Duodenal mucosa (tissue), 2 donors: ENCODE measurements at regions not wholly inside any gene's neighbourhood (a gene's known extent, or its start where the extent isn't known, plus 50 kb on each side); places are given as distances from the start of the nearest gene placed in this dataset.
"Not testable (repeated sequence)": the region's sequence is repeated elsewhere in the genome, so short reads cannot be mapped to it uniquely, and the experiment has no call there.

Experiments used
- H3K27ac ChIP-seq: one replicate; pipeline ENCODE4 v1.7.0; 2013; ENCODE audit warnings: low read depth, low read length
- H3K27me3 ChIP-seq, 2 donors: one replicate each; pipeline ENCODE4 v1.7.0; 2013; ENCODE audit warnings: low read length in 2 of 2, control low read depth in 1 of 2; ENCODE audit not compliant: insufficient read depth in 2 of 2, control insufficient read depth in 1 of 2
- H3K36me3 ChIP-seq, 2 donors: one replicate each; pipeline ENCODE4 v1.7.0; 2013; ENCODE audit warnings: low read length in 2 of 2, control low read depth in 1 of 2; ENCODE audit not compliant: insufficient read depth in 2 of 2, control insufficient read depth in 1 of 2
- H3K4me1 ChIP-seq, 2 donors: one replicate each; pipeline ENCODE4 v1.7.0; 2013; ENCODE audit warnings: low read length in 2 of 2, control low read depth in 1 of 2; ENCODE audit not compliant: insufficient read depth in 2 of 2, control insufficient read depth in 1 of 2
- H3K4me3 ChIP-seq, 2 donors: one replicate each; pipeline ENCODE4 v1.7.0; 2013; ENCODE audit warnings: low read length in 2 of 2, low read depth in 1 of 2
- H3K9ac ChIP-seq, 2 donors: one replicate each; pipeline ENCODE4 v1.7.0; 2013; ENCODE audit warnings: low read length in 2 of 2, low read depth in 1 of 2
- H3K9me3 ChIP-seq, 2 donors: one replicate each; pipeline ENCODE4 v1.7.0; 2013; ENCODE audit warnings: low read length in 2 of 2, control low read depth in 1 of 2; ENCODE audit not compliant: control insufficient read depth in 1 of 2

DNA sequence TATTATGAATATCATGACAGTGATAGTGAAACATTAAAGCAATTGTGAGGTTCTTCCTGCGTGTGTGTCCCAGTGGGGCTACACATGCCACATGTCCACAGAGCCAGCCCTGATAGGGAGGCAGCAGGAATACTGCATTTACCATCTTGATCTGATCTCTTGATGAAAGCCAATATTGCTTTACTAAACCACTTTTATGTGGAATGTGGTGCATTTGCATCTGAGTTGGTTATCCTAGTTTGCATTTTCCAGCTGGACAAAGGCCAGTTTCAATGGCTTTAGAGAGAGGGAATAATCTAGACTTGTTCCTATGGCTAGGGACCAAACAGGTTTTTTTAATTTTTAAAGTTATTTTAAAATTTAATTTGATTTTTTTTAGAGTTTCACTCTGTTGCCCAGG lies 216.3 kb upstream of the FERMT1 start:
- no peak overlapping the region for H3K27ac ChIP-seq
- H3K4me3 ChIP-seq, result no peak overlapping the region
- H3K4me1 ChIP-seq, result no peaks in the 10 kb centered on the region
- no peaks in the 10 kb centered on the region for H3K36me3 ChIP-seq
- H3K27me3 ChIP-seq, result no peaks in the 10 kb centered on the region
- H3K9ac ChIP-seq, result no peak overlapping the region
- no peaks in the 10 kb centered on the region for H3K9me3 ChIP-seq

DNA sequence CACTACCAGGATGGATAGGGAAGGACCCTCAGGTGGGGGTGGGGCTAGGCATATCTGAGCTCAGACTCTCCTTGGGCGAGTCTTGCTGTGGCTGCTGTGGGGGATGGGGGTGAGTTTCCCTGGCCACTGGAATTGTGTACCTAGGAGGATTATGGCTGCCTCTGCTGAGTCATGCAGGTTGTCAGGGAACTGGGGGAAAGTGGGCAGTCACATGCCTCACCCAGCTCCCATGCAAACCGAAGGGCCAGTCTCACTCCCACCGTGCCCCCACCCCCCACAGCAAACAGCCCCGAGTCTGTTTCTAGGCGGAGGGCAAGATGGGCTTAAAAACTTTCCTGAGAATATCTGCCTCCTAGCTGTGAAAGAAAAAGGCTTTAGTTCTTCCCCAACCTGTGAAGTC lies 210.3 kb upstream of the FERMT1 start:
- Histone ChIP-seq H3K9ac (no peak overlapping the region), H3K36me3 (no peaks in the 10 kb centered on the region), H3K4me3 (no peak overlapping the region), H3K27me3 (no peaks in the 10 kb centered on the region), H3K9me3 (no peaks in the 10 kb centered on the region), H3K27ac (no peak overlapping the region), H3K4me1 (no peaks in the 10 kb centered on the region)

DNA sequence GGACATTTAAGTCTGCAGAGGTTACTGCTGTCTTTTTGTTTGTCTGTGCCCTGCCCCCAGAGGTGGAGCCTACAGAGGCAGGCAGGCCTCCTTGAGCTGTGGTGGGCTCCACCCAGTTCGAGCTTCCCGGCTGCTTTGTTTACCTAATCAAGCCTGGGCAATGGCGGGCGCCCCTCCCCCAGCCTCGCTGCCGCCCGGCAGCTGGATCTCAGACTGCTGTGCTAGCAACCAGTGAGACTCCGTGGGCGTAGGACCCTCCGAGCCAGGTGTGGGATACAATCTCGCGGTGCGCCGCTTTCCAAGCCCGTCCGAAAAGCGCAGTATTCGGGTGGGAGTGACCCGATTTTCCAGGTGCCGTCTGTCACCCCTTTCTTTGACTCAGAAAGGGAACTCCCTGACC lies 198.4 kb upstream of the FERMT1 start:
- not testable (repeated sequence) for H3K4me1 ChIP-seq, H3K27me3 ChIP-seq, H3K4me3 ChIP-seq, H3K9ac ChIP-seq, H3K9me3 ChIP-seq, H3K27ac ChIP-seq, H3K36me3 ChIP-seq

DNA sequence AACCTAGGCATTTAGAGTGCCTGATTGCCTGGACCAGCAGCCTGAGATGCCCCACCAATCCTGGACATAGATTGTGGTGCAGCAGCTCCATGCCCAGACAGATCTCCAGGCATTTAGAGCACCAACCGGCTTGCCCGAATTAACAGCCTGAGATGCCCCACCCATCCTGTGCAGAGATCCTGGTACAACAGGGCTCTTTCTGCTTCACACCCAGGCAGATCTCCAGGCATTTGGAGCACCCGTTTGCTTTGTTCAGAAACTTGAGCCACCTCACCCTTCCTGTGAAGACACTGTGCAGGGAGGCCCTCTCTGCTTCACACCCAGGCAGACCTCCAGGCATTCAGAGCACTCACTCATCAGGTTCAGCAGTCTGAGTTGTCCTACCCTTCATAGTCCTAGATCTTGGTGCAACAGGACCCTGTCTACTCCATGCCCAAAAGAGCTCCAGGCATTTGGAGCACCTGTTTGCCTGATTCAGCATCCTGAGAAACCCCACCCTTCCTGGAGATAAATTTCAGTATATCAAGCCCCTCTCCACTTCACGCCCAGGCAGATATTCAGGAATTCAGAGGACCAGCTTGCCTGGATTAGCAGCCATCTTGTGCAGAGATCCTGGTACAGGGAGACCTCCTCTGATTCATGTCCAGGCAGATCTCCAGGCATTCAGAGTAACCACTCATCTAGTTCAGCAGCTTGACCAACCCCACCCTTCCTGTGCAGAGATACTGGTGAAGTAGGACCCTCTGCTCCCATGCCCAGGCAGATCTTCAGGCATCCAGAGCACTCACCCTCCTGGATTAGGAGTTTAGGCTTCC lies 189.2 kb upstream of the FERMT1 start:
- Histone ChIP-seq H3K4me1 (no peaks in the 10 kb centered on the region), H3K9me3 (peaks cover 0 to 11% of the 10 kb centered on the region in 2 donors), H3K27me3 (no peaks in the 10 kb centered on the region), H3K27ac (no peak overlapping the region), H3K36me3 (no peaks in the 10 kb centered on the region), H3K4me3 (no peak overlapping the region), H3K9ac (no peak overlapping the region)

DNA sequence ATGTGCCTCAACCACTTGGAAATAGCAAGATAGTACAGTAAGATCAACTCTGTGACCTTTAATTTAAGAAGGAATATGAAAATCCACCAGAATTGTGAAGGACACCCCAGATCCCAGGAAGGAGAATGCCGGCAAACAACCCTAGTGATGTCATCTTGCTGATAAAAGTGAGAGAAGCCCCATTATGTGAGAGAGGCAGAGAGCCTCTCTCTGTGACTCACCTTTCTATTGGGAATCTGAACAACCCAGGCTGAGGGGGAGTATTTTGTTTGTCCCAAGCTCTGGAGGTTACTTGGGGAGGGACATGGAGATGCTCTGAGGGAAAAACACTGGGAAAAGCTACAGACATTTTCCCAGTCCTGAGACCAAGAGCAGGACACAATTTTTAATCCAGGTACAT lies 188.3 kb upstream of the FERMT1 start:
- Histone ChIP-seq H3K4me1 (no peaks in the 10 kb centered on the region), H3K9ac (no peak overlapping the region), H3K9me3 (peaks cover 0 to 11% of the 10 kb centered on the region in 2 donors), H3K4me3 (no peak overlapping the region), H3K27ac (no peak overlapping the region), H3K36me3 (no peaks in the 10 kb centered on the region), H3K27me3 (no peaks in the 10 kb centered on the region)

DNA sequence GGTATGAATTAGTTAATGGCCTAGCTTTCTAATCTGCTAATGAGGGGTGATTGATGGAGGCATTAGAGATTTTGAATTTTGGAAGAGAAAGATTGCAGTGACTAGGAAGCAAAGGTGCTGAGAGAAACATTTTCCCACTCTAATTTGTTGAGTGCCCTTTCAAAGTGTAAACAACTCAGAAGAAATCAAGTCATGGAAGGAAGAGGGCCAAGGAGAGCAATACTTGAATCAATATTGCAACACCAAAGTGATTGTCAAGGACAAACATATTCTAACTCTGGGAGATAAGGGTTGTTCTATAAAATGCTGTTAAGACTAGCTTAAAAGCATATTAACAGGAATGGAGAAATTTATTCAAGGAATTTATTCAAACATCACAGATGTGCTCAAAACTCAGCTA lies 182.7 kb upstream of the FERMT1 start:
- H3K27me3 ChIP-seq, result no peaks in the 10 kb centered on the region
- no peak overlapping the region for H3K4me3 ChIP-seq
- no peak overlapping the region for H3K27ac ChIP-seq
- H3K36me3 ChIP-seq, result no peaks in the 10 kb centered on the region
- no peaks in the 10 kb centered on the region for H3K4me1 ChIP-seq
- no peak overlapping the region for H3K9ac ChIP-seq
- H3K9me3 ChIP-seq, result no peaks in the 10 kb centered on the region

DNA sequence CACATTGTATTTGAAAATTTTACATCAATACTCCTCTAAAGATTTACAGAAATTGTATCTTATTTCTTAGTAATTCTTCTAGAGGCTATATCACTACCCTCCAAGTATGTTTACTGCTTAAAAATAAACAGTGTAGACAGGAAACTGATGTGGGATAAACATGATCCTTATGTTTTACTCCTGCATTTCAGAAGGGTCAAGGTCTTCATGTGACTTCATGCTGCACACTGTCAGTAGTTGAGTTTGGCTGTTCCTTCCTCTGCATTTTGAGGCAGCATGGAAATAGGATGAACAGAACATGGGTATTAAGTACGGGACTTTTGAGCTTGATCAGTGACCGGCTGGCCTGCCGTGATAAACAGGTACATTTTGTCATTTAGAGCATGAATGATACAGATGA lies 179.2 kb upstream of the FERMT1 start:
- Histone ChIP-seq H3K36me3 (no peaks in the 10 kb centered on the region), H3K9me3 (no peaks in the 10 kb centered on the region), H3K9ac (no peak overlapping the region), H3K27me3 (no peaks in the 10 kb centered on the region), H3K4me3 (no peak overlapping the region), H3K27ac (no peak overlapping the region), H3K4me1 (no peaks in the 10 kb centered on the region)

DNA sequence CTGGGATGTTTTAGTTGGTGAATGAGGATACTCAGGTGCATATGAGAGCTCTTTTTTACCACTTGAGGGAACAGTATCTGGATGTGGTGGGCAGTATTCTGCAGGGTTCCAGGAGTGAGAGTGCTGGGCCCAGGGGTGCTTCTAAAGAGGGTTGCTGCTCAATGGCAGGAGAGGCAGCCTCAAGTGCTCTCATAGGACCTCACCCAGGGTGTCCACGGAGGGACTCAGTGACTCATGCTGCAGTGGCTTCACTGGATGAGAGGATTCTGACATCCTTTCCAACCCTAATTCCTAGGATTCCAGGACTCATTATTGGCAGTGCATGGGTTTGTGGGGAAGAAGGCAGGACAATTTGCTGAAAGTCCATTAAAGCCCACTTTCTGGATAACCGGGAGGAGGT lies 176.6 kb upstream of the FERMT1 start:
- no peaks in the 10 kb centered on the region for H3K36me3 ChIP-seq
- H3K4me3 ChIP-seq, result no peak overlapping the region
- no peak overlapping the region for H3K27ac ChIP-seq
- no peaks in the 10 kb centered on the region for H3K27me3 ChIP-seq
- no peak overlapping the region for H3K9ac ChIP-seq
- no peaks in the 10 kb centered on the region for H3K9me3 ChIP-seq
- H3K4me1 ChIP-seq, result no peaks in the 10 kb centered on the region

DNA sequence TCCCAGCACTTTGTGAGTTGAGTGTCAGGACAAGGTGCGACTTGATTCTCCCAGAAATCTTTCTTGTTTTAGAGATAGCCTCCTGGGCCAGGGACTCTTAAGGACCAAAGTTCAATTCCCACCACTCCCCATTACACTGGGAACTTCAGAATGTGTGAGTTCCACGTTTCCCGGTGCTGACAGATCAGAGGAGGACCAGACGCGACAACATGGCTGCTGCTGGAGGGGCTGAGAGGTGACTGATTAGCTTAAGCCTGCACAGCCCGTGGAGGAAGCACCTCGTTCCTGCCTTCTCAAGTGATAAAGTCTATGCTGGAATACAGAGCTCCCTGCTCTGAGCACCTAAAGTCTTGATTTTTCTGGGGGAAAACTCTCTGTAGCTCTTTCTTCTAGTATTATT lies 175.2 kb upstream of the FERMT1 start:
- no peak overlapping the region for H3K4me3 ChIP-seq
- no peak overlapping the region for H3K27ac ChIP-seq
- H3K4me1 ChIP-seq, result no peaks in the 10 kb centered on the region
- no peaks in the 10 kb centered on the region for H3K27me3 ChIP-seq
- no peak overlapping the region for H3K9ac ChIP-seq
- no peaks in the 10 kb centered on the region for H3K36me3 ChIP-seq
- H3K9me3 ChIP-seq, result no peaks in the 10 kb centered on the region

DNA sequence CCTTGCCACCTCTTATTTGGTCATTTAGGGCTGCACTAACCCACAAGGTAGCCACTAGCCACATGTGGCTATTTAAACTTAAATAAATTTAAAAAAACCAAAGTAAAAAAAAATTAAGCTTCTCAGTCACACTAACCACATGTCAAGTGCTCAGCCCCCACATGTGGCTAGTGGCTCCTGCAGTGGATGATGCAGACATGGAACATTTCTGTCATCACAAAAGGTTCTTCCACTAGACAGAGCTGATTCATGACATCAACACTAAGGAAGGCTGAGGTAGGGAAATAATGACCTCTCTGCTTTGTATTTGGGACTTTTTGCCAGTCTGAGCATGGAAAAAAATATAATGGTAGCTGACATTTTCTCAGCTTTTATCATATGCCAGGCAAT lies 173.0 kb upstream of the FERMT1 start:
- Histone ChIP-seq H3K27ac (no peak overlapping the region), H3K4me3 (no peak overlapping the region), H3K9ac (no peak overlapping the region), H3K36me3 (no peaks in the 10 kb centered on the region), H3K27me3 (no peaks in the 10 kb centered on the region), H3K9me3 (no peaks in the 10 kb centered on the region), H3K4me1 (no peaks in the 10 kb centered on the region)
